Kidney glomerular epithelial cell (primary cell): ENCODE measurements at regions not wholly inside any gene's neighbourhood (a gene's known extent, or its start where the extent isn't known, plus 50 kb on each side); places are given as distances from the start of the nearest gene placed in this dataset.
"Not testable (repeated sequence)": the region's sequence is repeated elsewhere in the genome, so short reads cannot be mapped to it uniquely, and the experiment has no call there.

ENCODE experiments used
- DNase-seq: peaks from one replicate; lab custom pipeline; 2025; lab: John Stamatoyannopoulos, UW

- DNase-seq = peak; percentile 52
These were observed 125.1 kb upstream of the STX18 start for GRCh38 chr4:4666693-4667621.

GRCh38 chr4:4666187-4666586, 124.3 kb upstream of the STX18 start:
- DNase-seq = no peak

DNA sequence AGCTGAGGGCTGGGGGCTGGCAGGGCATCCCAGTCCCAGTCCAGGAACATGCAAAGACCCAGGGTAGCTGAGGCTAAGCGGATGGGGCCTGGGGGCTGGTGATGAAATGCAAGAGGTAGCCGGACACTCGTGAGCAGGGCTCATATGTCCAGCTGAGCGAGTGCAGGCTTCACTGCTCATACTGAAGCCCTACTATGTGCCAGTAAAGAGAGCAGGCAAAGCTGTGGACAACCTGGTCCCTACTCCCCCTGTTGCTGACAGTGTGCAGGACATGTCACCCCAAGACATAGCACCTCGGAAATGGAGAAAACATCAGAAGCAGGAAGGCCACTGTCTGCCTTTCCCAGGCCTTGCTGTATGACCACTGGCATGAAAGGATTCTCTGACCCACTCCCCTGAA, 122.4 kb upstream of the STX18 start:
- no peak for DNase-seq

- no peak for DNase-seq
These were observed 121.2 kb upstream of the STX18 start for GRCh38 chr4:4663028-4663427.

GRCh38 chr4:4662230-4662629, 120.4 kb upstream of the STX18 start:
- no peak for DNase-seq

DNA sequence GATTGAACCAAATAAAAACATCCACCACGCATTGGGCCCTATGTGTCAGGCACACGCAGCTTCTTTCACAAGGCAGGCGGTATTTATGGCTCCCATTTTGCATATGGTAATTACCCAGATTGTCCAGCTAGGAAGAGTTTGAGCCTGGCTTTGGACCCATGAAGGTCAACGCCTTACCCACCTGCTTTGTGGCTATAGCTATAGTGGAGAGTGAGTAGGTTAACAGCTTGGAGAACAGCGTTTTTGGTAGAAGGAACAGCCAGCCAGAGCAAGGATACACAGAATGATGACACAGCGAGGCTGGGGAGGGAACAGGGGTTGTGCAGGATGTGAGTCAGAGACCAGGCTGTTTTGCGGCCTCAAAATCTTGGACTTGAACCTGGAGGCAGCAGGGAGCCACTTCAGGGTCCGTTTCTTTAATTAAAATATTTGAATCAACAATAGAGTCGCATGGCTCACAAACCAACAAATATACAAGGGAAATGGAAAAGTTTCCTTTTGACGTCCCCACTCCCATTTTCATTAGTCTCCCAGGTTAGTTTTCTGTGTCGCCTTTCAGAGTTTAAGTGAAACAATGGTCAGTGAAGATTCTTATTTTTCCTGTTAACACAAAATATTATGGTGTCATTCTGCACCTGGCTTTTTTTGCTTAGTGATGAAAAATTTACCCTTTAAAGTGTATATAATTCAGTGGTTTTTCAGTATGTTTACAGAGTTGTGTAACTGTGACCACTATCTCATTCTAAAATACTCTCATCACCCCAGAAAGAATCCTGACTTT, 118.2 kb upstream of the STX18 start:
- DNase-seq = peak; percentile 34

DNA sequence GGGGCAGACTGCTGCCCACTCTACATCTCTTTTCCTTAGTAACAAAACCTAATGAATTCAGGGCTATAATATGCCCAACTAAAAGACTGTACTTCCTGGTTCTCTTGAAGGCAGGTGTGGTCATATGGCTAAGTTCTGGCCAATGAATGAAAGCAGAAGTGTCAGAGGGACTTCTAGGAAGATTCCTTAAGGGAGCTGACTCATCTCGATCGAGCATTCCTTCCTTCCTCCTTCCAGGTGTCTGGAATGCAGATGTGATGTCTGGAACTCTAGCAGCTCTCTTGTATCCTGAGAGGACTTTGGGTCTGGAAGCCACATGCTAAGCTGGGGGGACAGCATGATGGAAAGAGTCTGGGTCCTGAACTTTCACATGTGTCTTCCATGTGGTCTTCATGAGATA, 116.2 kb upstream of the STX18 start:
- DNase-seq = no peak

DNA sequence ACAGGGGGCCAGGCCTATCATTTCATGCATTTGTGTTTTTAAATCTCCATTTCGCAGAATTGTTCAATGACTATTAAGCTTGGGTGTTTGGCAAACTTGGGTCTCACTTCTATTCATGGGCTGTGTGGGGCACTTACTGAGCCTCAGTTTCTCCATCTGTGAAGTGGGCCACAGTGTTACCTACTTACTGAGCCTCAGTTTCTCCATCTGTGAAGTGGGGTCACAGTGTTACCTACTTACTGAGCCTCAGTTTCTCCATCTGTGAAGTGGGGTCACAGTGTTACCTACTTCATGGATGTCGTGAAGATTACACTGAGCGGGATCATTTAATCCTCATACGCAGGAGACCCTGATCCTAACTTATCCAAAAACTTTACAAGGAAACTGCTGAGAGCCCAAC, 115.1 kb upstream of the STX18 start:
- no peak for DNase-seq

DNA sequence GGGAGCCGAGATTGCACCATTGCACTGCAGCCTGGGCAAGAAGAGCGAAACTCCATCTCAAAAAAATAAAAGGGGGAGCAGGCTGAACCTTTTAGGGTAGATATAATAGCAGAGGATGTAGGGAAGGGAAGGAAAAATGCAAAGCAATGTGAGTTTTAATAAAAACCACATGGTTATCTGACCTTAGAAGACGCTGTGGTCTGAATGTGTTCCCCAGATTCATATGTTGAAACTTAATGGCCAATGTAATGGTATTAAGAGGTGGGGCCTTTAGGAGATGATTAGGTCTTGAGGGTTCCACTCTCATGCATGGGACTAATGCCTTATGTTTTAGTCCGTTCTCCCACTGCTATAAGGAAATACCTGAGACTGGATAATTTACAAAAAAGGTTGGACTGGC, 114.1 kb upstream of the STX18 start:
- no peak for DNase-seq

- no peak for DNase-seq
These were observed 113.2 kb upstream of the STX18 start for GRCh38 chr4:4655011-4655410.

DNA sequence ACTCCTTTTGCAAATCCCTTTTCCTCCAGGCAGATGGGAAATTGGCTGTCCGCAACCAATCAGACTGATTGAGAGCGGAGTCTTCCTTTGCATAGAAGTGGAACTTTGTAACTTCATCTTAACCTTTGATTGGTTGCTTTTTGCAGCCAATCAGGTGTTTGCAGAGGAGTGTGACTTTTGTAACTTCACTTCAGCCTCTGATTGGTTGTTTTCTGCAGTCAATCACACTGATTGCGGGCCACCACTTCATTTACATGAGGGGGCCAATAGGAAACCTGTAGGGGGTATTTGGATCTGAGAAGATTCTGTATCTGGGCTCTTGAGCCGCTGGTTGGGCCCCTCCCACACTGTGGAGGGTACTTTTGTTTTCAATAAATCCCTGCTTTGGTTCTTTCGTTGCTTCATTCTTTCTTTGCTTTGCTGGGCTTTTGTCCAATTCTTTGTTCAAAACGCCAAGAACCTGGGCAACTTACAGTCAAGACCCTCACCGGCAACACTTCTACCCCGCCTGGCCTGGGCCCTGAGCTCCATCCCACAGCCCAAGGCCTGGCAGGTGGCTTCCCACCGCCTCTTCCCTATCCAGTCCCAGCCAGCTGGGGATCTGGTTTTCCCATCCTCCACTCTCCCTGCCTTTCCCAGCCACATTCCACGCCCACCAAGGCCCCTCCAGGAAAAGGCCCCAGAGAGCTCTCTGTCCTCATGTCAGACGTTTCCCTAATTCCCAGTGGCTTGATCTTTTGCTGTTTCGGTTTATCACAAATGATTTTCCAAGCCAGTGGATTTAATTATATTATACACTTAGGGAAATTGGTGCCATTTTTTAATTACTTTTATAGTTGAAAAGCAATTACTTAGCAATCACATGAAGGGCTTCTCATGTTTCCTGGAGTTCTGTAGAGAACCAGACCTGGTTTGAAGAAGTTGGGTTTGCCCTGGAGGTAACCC, 110.2 kb upstream of the STX18 start:
- DNase-seq = no peak

- DNase-seq = no peak
These were observed 105.2 kb upstream of the STX18 start for GRCh38 chr4:4647041-4647440.

GRCh38 chr4:4645743-4646142, 103.9 kb upstream of the STX18 start:
- DNase-seq = no peak

- DNase-seq = not testable (repeated sequence)
These were observed 102.4 kb upstream of the STX18 start for GRCh38 chr4:4644277-4644676.

DNA sequence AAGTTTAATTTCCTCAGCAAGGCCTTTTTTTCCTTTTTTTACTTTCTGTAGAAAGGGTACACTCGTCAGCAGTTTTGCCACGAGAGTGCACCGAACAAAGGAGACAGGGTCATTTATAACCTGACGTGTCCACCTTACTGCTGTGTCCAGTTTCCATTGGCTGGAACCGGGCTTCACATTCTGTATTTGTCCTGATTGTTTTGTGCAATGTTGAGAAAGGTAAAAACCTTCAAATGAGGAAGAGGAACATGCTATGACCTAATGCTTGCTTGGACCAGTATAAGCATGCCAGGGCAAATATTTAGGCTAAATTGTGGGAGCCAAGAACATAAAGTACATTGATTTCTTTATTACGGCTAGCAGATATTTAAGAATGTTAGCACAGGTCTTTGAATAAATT, 101.9 kb upstream of the STX18 start:
- DNase-seq = not testable (repeated sequence)

DNA sequence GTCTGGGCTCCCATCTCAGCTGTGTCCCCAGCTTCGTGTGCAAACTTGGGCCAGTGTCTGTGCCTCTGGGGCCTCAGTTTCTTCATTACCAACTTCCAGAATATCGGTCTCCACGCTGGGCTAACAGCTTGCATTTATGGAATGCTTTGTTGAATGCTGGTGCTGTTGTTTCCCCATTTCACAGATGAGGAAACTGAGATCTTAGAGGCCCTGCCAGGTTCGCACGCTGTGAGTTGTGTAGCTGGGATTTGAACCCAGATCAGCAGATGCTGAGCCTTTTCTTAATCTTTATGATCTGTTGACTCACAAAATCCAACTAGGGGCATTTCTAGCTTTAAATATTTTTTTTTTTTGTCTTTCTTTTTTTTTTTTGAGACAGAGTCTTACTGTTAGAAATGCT, 101.5 kb upstream of the STX18 start:
- no peak for DNase-seq

GRCh38 chr4:4642496-4643000, 100.7 kb upstream of the STX18 start:
- DNase-seq = no peak

DNA sequence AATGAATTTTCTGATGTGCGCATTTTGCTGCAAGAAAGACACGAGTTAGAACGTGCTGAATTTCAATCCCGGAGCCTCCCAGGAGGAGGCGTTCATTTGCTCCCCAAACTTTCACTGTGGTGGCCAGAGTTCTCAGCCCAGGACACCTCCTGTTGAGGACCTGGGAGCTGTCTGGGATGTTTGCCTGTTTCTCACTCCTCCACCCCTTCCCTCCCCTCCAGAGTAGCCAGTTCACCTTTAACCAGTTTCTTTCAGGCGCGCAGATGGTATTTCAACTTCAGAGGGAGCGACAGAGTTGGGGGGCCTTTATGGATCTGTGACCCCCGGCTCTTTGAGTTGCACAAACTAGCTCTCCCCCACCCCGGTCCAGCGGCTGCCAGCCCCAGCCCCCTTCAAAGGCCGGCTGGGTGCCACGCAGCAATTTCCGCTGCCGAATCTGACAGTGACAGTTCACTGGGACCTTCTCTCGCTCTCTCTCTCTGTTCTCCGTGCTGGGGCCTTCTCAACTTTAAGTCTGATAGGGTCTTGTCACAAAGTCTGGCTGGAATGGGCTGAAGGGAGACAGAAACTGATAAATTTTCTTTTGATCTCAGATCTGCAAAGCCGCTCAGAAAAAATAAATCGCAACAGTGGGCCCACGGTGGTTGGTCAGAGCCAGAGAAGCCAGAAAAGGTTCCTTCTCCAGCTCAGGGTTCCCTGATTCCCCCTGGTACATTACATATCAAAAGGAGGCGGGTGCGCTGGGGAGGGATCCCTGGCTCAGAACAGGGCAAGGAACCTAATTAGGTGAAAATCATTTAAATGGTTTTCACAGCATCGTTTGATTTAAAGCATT, 100.0 kb upstream of the STX18 start:
- DNase-seq = no peak

GRCh38 chr4:4641254-4641653, 99.4 kb upstream of the STX18 start:
- DNase-seq = no peak

GRCh38 chr4:4640692-4641091, 98.8 kb upstream of the STX18 start:
- DNase-seq = no peak

DNA sequence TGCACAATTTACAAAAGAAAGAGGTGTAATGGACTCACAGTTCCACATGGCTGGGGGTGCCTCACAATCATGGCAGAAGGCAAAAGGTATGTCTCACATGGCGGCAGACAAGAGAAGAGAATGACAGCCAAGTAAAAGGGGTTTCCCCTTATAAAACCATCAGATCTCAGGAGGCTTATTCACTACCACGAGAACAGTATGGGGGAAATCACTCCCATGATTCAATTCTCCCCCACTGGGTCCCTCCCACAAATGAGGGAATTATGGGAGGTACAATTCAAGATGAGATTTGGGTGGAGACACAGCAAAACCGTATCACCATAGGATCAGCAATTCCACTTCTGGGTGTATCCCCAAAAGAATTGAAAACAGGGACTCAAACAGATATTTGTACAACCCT, 97.5 kb upstream of the STX18 start:
- DNase-seq = no peak
